HG03103 (cell line): ENCODE measurements at regions not wholly inside any gene's neighbourhood (a gene's known extent, or its start where the extent isn't known, plus 50 kb on each side); places are given as distances from the start of the nearest gene placed in this dataset.

Experiments used
- ATAC-seq: cut with Tn5 transposase; IDR thresholded peaks from one replicate; pipeline ENCODE4 v1.9.1; 2021; ENCODE audit warnings: low read depth; ENCODE audit not compliant: unreplicated experiment

- ATAC-seq: peak; percentile 85
These were observed 345.8 kb upstream of the CCDC196 start for GRCh38 chr14:66140213-66140918.

GRCh38 chr14:66140963-66141362 lies 345.2 kb upstream of the CCDC196 start:
- ATAC-seq: no peak

- ATAC-seq: no peak
These were observed 344.4 kb upstream of the CCDC196 start for GRCh38 chr14:66141733-66142132.

- ATAC-seq: no peak
These were observed 342.6 kb upstream of the CCDC196 start for GRCh38 chr14:66143387-66144112.

- ATAC-seq: no peak
These were observed 333.9 kb upstream of the CCDC196 start for GRCh38 chr14:66152302-66152701.

GRCh38 chr14:66152747-66153146 lies 333.4 kb upstream of the CCDC196 start:
- no peak for ATAC-seq

- no peak for ATAC-seq
These were observed 323.1 kb upstream of the CCDC196 start for GRCh38 chr14:66163023-66163422.

GRCh38 chr14:66165337-66165736 lies 320.8 kb upstream of the CCDC196 start:
- ATAC-seq: no peak

GRCh38 chr14:66174453-66174891 lies 311.7 kb upstream of the CCDC196 start:
- no peak for ATAC-seq

- no peak for ATAC-seq
These were observed 308.2 kb upstream of the CCDC196 start for GRCh38 chr14:66177935-66178334.

GRCh38 chr14:66196670-66197069 lies 289.5 kb upstream of the CCDC196 start:
- no peak for ATAC-seq

GRCh38 chr14:66197276-66197675 lies 288.9 kb upstream of the CCDC196 start:
- no peak for ATAC-seq

- no peak for ATAC-seq
These were observed 279.6 kb upstream of the CCDC196 start for GRCh38 chr14:66206554-66206953.

- ATAC-seq: no peak
These were observed 269.4 kb upstream of the CCDC196 start for GRCh38 chr14:66216763-66217162.

GRCh38 chr14:66219886-66220285 lies 266.3 kb upstream of the CCDC196 start:
- no peak for ATAC-seq

GRCh38 chr14:66224492-66225178 lies 261.5 kb upstream of the CCDC196 start:
- no peak for ATAC-seq

GRCh38 chr14:66225337-66225736 lies 260.8 kb upstream of the CCDC196 start:
- no peak for ATAC-seq

GRCh38 chr14:66228267-66228970 lies 257.8 kb upstream of the CCDC196 start:
- ATAC-seq: no peak

- ATAC-seq: no peak
These were observed 254.4 kb upstream of the CCDC196 start for GRCh38 chr14:66231820-66232219.

GRCh38 chr14:66233591-66233990 lies 252.6 kb upstream of the CCDC196 start:
- no peak for ATAC-seq

- no peak for ATAC-seq
These were observed 251.8 kb upstream of the CCDC196 start for GRCh38 chr14:66234411-66234810.
